ENCODE measurements at regions not wholly inside any gene's neighbourhood (a gene's known extent, or its start where the extent isn't known, plus 50 kb on each side); places are given as distances from the start of the nearest gene placed in this dataset.

DNA sequence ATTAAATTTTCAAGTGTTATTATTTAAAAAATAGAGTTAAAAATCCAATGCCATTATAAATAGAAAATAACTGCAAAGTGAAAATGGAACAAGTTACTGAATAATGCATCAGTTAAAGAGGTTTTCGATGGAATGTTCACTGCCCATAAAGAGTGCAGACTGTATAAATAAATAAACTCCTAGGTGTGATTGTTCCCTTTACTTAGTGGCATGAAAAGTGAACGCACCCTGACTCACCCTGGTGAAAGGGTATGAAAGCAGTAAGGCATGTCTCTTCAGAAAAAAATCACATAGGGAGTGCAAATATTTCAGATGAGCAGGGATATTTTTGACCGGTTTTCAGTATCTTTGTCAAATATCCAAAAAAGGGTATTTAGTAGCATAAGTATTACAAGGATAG, 387.8 kb downstream of the DCAF12L2 start:
- H3K4me3 ChIP-seq (ENCODE audit: extremely low read depth, insufficient read depth, low read length, poor library complexity, severe bottlenecking), result no peak overlapping the region
- WGBS, 2 experiments (ENCODE audit: insufficient coverage in 2 of 2), result 80% methylated on average over 1 of the region's 3 CpGs; no CpG with 5 or more reads in 1 of the 2 experiments
- no peaks in the 10 kb centered on the region for H3K36me3 ChIP-seq (ENCODE audit: control insufficient read depth, insufficient read depth, low read length)
- H3K27ac ChIP-seq (ENCODE audit: low read depth, low read length, severe bottlenecking), result no peak overlapping the region
- H3K4me1 ChIP-seq (ENCODE audit: control insufficient read depth, insufficient read depth, low read length, poor library complexity, severe bottlenecking), result no peaks in the 10 kb centered on the region
- H3K9me3 ChIP-seq (ENCODE audit: control insufficient read depth, low read length), result no peaks in the 10 kb centered on the region

DNA sequence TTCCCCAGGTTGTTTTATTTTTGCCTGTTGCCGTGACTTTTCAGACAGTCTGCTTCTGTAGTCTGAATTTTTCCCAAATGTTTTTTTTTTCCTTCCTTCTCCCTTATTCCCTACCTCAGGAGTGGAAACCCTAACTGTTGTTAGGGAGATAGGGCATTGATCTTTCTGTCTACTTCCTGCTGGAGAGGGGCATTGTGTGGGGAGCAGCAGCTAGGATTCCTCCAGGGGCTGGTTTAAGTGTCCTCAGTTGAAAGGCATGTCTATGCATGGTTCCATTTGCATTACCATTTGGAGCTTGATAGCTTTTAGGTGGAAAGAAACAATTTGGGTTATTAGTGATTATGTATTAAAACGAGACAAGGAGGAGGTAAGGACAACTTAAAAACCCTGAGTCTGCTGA, 383.9 kb downstream of the DCAF12L2 start:
- WGBS, 2 experiments (ENCODE audit: insufficient coverage in 2 of 2), result no CpG with 5 or more reads among the region's 2 CpGs
- Histone ChIP-seq H3K36me3 (ENCODE audit: control insufficient read depth, insufficient read depth, low read length) (no peaks in the 10 kb centered on the region), H3K27ac (ENCODE audit: low read depth, low read length, severe bottlenecking) (no peak overlapping the region), H3K4me3 (ENCODE audit: extremely low read depth, insufficient read depth, low read length, poor library complexity, severe bottlenecking) (no peak overlapping the region), H3K4me1 (ENCODE audit: control insufficient read depth, insufficient read depth, low read length, poor library complexity, severe bottlenecking) (peaks cover 4% of the 10 kb centered on the region), H3K9me3 (ENCODE audit: control insufficient read depth, low read length) (no peaks in the 10 kb centered on the region)

DNA sequence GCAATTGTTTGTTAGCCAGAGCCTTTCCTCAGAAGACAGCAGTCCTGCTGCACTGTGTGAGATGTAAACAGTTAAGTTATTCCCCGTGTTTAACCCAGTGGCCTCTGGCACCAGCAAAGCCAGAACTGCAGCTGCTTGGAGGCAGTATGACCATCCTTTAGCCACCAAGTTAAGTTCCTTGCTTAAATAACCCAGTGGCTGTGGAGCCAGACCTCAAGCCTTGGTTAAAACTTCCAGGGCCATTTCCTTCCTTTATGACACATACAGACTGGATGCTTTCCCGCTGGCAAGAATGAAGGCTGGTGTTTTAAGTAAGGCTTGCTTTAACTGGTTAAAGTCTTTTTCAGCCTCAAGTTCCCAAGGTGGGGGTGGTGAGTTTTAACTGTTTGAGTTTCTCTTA, 379.8 kb downstream of the DCAF12L2 start:
- peaks cover 4% of the 10 kb centered on the region for H3K4me1 ChIP-seq (ENCODE audit: control insufficient read depth, insufficient read depth, low read length, poor library complexity, severe bottlenecking)
- no peaks in the 10 kb centered on the region for H3K9me3 ChIP-seq (ENCODE audit: control insufficient read depth, low read length)
- WGBS, 2 experiments (ENCODE audit: insufficient coverage in 2 of 2), result 0% methylated on average over 1 of the region's 2 CpGs; no CpG with 5 or more reads in 1 of the 2 experiments
- H3K36me3 ChIP-seq (ENCODE audit: control insufficient read depth, insufficient read depth, low read length), result no peaks in the 10 kb centered on the region
- no peak overlapping the region for H3K4me3 ChIP-seq (ENCODE audit: extremely low read depth, insufficient read depth, low read length, poor library complexity, severe bottlenecking)
- peak overlapping the region; percentile 41 for H3K27ac ChIP-seq (ENCODE audit: low read depth, low read length, severe bottlenecking)

DNA sequence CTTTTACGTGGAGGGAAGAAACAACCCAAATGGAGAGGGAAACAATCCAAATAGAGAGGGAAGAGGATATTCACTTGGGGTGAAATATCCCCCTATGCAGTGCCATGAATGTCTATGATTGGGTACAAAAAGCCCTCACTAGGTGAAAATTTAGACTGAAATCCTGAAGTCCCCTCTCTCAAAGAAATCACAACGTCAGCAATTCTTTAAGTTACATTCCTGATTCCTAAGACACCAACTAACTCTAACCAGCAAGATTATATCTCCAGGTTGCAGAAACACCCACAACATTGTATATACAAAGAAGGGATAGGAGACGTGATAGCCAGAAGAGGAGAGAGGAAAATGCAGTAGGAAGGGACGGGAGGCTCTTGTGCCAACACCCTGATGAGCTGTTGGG, 374.3 kb downstream of the DCAF12L2 start:
- Histone ChIP-seq H3K36me3 (ENCODE audit: control insufficient read depth, insufficient read depth, low read length) (no peaks in the 10 kb centered on the region), H3K4me3 (ENCODE audit: extremely low read depth, insufficient read depth, low read length, poor library complexity, severe bottlenecking) (no peak overlapping the region), H3K27ac (ENCODE audit: low read depth, low read length, severe bottlenecking) (no peak overlapping the region), H3K4me1 (ENCODE audit: control insufficient read depth, insufficient read depth, low read length, poor library complexity, severe bottlenecking) (peaks cover under 1% of the 10 kb centered on the region), H3K9me3 (ENCODE audit: control insufficient read depth, low read length) (no peaks in the 10 kb centered on the region)
- WGBS, 2 experiments (ENCODE audit: insufficient coverage in 2 of 2), result 93% methylated on average over 2 of the region's 4 CpGs; no CpG with 5 or more reads in 1 of the 2 experiments

DNA sequence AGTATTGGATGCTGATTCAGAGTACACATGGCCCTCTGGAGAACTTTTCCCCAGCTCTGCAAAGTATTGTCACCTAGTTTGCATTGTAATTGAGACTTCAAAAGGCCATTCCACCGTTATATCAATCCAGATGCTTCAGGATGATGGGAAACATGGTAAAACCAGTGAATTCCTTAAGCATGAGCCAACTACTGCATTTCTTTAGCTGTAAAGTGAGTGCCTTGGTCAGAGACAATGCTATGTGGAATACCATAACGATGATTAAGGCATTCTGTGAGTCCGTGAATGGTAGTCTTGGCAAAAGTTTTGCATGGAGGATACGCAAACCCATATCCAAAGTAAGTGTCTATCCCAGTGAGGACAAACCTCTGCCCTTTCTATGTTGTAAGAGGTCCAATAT, 355.2 kb downstream of the DCAF12L2 start:
- H3K36me3 ChIP-seq (ENCODE audit: control insufficient read depth, insufficient read depth, low read length), result no peaks in the 10 kb centered on the region
- 40 to 69% methylated on average over 2 of the region's 4 CpGs for WGBS, 2 experiments (ENCODE audit: insufficient coverage in 2 of 2)
- no peak overlapping the region for H3K27ac ChIP-seq (ENCODE audit: low read depth, low read length, severe bottlenecking)
- no peaks in the 10 kb centered on the region for H3K4me1 ChIP-seq (ENCODE audit: control insufficient read depth, insufficient read depth, low read length, poor library complexity, severe bottlenecking)
- H3K4me3 ChIP-seq (ENCODE audit: extremely low read depth, insufficient read depth, low read length, poor library complexity, severe bottlenecking), result no peak overlapping the region
- no peaks in the 10 kb centered on the region for H3K9me3 ChIP-seq (ENCODE audit: control insufficient read depth, low read length)

DNA sequence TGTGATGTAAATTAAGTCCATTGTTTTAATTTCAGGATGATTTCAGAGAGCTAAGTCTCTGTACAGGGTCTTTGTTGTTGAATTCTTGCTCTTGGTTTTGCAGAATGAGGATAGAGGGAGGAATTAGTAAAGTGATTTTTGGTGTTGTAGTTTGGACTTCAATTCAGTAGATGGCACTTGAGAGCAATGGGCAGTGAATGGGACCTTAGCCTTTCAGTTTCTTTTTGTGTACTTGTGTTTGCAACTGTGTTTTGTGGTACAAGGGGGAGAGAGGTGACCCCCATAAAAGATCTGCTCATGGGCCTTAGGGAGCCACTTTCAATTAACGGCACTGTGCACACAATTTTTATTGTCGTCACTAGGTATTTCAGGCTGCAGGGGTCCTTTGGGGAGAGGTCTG, 340.0 kb downstream of the DCAF12L2 start:
- no peaks in the 10 kb centered on the region for H3K9me3 ChIP-seq (ENCODE audit: control insufficient read depth, low read length)
- WGBS, 2 experiments (ENCODE audit: insufficient coverage in 2 of 2), result no CpG with 5 or more reads among the region's 2 CpGs

DNA sequence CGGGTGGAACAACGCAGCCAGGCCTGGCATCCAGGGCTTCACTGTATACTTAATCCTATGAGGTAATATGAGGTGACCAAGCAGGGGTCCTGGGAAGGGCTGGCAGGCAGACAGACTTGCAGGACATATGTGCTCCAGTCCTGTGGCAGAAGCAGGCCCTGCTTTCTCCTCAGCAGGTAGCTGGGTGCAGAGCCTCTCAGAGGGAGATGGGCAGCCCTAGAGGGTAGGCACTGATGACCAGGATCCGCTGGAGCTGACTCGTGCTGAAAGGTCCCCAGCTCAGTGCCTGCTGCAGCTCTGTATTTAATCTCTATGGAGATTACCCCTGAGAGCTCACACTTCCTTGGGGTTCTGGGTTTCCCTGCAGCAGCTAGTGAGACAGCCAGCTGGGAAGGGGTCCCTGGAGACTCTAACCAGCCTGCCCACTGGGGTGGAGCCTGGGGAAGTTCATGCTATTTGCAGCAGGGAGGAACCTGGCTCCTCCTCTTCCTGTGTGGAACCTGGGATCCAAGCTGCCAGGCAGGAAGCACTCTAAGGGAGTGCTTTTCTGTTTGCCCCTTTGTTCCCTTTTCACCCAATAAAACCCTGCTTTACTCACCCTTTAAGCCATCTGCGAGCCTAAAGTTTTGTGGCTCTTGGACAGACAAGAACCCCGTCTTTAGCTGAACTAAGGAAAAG, 339.2 kb downstream of the DCAF12L2 start:
- H3K36me3 ChIP-seq (ENCODE audit: control insufficient read depth, insufficient read depth, low read length), result no peaks in the 10 kb centered on the region
- no peaks in the 10 kb centered on the region for H3K4me1 ChIP-seq (ENCODE audit: control insufficient read depth, insufficient read depth, low read length, poor library complexity, severe bottlenecking)
- H3K9me3 ChIP-seq (ENCODE audit: control insufficient read depth, low read length), result no peaks in the 10 kb centered on the region
- H3K4me3 ChIP-seq (ENCODE audit: extremely low read depth, insufficient read depth, low read length, poor library complexity, severe bottlenecking), result no peak overlapping the region
- 80% methylated on average over 1 of the region's 6 CpGs; no CpG with 5 or more reads in 1 of the 2 experiments for WGBS, 2 experiments (ENCODE audit: insufficient coverage in 2 of 2)
- H3K27ac ChIP-seq (ENCODE audit: low read depth, low read length, severe bottlenecking), result no peak overlapping the region

More for the DNA sequence above, 340.0 kb downstream of the DCAF12L2 start:
- Histone ChIP-seq H3K4me1 (ENCODE audit: control insufficient read depth, insufficient read depth, low read length, poor library complexity, severe bottlenecking) (no peaks in the 10 kb centered on the region), H3K27ac (ENCODE audit: low read depth, low read length, severe bottlenecking) (no peak overlapping the region), H3K36me3 (ENCODE audit: control insufficient read depth, insufficient read depth, low read length) (no peaks in the 10 kb centered on the region), H3K4me3 (ENCODE audit: extremely low read depth, insufficient read depth, low read length, poor library complexity, severe bottlenecking) (no peak overlapping the region)

DNA sequence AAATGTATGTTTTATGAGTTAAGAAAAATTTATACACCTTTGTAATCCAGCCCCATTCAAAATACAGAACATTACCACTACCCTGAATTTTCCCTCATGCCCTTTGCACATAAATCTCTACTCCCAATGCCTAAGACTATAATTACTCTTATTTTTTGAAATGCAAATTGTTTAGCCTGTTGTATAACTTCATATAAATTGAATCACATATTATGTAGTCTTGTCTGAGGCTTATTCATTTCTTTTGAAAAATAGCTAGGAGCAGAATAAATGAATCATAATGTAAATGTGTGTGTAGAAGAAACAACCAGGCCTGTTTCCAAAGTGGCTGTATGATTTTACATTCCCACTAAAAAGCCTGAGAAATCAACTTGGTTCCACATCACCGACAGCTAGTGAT, 319.8 kb downstream of the DCAF12L2 start:
- Histone ChIP-seq H3K4me3 (ENCODE audit: extremely low read depth, insufficient read depth, low read length, poor library complexity, severe bottlenecking) (no peak overlapping the region), H3K4me1 (ENCODE audit: control insufficient read depth, insufficient read depth, low read length, poor library complexity, severe bottlenecking) (no peaks in the 10 kb centered on the region), H3K9me3 (ENCODE audit: control insufficient read depth, low read length) (no peaks in the 10 kb centered on the region), H3K27ac (ENCODE audit: low read depth, low read length, severe bottlenecking) (no peak overlapping the region), H3K36me3 (ENCODE audit: control insufficient read depth, insufficient read depth, low read length) (no peaks in the 10 kb centered on the region)
- WGBS, 2 experiments (ENCODE audit: insufficient coverage in 2 of 2), result no CpG with 5 or more reads among the region's 1 CpG

DNA sequence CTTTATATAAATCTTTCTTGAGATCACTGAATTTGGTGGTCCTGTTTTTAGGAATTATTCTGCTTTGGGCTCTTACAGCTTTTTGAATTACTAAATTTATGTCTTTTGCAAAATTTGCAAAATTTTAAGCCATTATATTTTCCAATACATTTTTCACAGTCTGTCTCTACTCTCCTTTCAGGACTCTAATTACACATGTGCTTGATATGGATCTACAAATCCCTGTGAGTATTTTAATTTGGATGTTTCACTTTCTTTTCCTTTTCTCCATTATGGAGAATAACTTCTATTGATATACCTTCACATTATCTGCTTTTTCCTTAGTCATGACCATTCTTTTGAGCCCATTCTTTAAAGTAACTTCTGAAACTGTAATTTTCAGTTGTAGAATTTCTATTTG, 315.4 kb downstream of the DCAF12L2 start:
- Histone ChIP-seq H3K9me3 (ENCODE audit: control insufficient read depth, low read length) (no peaks in the 10 kb centered on the region), H3K4me1 (ENCODE audit: control insufficient read depth, insufficient read depth, low read length, poor library complexity, severe bottlenecking) (no peaks in the 10 kb centered on the region), H3K27ac (ENCODE audit: low read depth, low read length, severe bottlenecking) (no peak overlapping the region), H3K4me3 (ENCODE audit: extremely low read depth, insufficient read depth, low read length, poor library complexity, severe bottlenecking) (no peak overlapping the region), H3K36me3 (ENCODE audit: control insufficient read depth, insufficient read depth, low read length) (no peaks in the 10 kb centered on the region)

DNA sequence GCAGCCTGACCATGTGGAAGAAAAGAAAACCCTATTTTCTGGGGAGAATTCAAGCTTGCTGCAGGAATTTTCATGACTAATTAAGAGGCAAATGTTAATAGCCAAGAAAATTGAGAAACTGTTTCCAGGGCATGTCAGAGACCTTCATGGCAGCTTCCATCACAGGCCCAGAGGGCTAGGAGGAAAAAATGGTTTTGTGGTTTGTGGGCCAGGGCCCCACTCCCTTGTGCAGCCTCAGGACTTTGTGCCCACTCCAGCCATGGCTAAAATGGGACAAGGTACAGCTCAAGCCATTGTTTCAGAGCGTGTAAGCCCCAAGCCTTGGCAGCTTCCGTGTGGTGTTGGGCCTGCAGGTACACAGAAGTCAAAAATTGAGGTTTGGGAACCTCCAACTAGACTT, 282.9 kb downstream of the DCAF12L2 start:
- Histone ChIP-seq H3K9me3 (ENCODE audit: control insufficient read depth, low read length) (no peaks in the 10 kb centered on the region), H3K4me3 (ENCODE audit: extremely low read depth, insufficient read depth, low read length, poor library complexity, severe bottlenecking) (no peak overlapping the region), H3K4me1 (ENCODE audit: control insufficient read depth, insufficient read depth, low read length, poor library complexity, severe bottlenecking) (no peaks in the 10 kb centered on the region), H3K36me3 (ENCODE audit: control insufficient read depth, insufficient read depth, low read length) (no peaks in the 10 kb centered on the region), H3K27ac (ENCODE audit: low read depth, low read length, severe bottlenecking) (no peak overlapping the region)
- WGBS, 2 experiments (ENCODE audit: insufficient coverage in 2 of 2), result no CpG with 5 or more reads among the region's 2 CpGs

DNA sequence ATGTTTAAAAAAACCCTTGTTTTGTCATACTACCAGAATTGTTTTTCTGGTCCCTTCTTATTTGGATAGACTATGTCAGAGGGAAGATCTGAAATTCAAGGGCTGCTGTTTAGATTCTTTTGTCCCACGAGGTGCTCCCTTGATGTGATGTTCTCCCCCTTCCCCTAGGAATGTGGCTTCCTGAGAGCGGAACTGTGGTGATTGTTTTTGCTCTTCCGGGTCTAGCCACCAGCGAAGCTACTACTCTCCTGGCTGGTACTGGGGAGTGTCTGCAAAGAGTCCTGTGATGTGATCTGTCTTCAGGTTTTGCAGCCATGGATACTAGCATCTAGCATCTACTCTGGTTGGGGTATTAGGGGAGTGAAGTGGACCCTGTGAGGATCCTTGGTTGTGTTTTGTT, 271.1 kb downstream of the DCAF12L2 start:
- Histone ChIP-seq H3K9me3 (ENCODE audit: control insufficient read depth, low read length) (no peaks in the 10 kb centered on the region), H3K27ac (ENCODE audit: low read depth, low read length, severe bottlenecking) (no peak overlapping the region), H3K36me3 (ENCODE audit: control insufficient read depth, insufficient read depth, low read length) (no peaks in the 10 kb centered on the region), H3K4me3 (ENCODE audit: extremely low read depth, insufficient read depth, low read length, poor library complexity, severe bottlenecking) (no peak overlapping the region), H3K4me1 (ENCODE audit: control insufficient read depth, insufficient read depth, low read length, poor library complexity, severe bottlenecking) (no peaks in the 10 kb centered on the region)
- WGBS, 2 experiments (ENCODE audit: insufficient coverage in 2 of 2), result no CpG with 5 or more reads among the region's 4 CpGs

All from mesodermal cell (in vitro differentiated cells).